ACHN (cell line): ENCODE measurements at regions not wholly inside any gene's neighbourhood (a gene's known extent, or its start where the extent isn't known, plus 50 kb on each side); places are given as distances from the start of the nearest gene placed in this dataset.

Source experiments
- DNase-seq: peaks from one replicate; pipeline ENCODE4 v3.0.0-alpha.2; 2015
- in situ Hi-C: cut with HindIII; loops from 2 replicates; pipeline ENCODE4 v1.10.0; 2017; ENCODE audit warnings: low sequenced_read_pairs, low pct_ligation_motif_present, low pct_unique_long_range_greater_than_20kb

DNA sequence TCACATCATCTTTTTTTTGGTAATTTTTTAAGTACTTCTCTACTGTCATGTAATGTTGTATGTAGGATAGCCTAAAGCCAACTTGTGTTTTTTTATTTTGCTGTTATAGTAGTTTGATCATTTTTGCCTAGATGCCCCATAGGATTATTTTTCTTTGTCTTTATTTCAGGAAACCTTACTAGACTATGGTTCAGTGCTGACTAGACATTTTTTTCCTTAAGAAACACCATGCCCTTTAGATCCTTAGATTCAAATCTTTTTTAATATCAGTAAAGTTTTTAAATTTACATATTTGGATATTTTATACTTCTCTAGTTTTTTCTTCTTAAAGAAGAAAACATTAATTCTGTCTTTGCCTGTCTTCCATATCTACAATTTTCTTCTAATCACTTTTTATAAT, 221.3 kb downstream of the IDS start:
- DNase-seq, result no peak
- in situ Hi-C loops, result no loop called here

DNA sequence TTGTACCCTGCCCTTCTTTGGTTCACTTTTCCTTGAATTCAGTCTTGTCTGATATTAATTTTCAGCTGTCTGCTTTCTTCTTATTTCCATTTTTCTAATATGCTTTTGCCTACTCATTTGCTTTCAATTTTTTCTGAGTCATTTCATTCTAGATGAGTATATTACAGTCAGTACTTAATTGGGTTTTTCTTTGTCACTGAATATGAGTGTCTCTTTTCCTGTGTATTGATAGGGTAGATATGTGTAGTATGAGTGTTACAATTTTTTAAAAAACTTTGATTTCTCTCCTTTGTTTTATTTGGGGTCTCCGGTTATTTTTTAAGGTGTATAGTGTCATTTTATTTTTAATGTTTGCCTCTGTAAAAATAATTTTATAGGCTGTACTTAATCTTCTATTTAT, 222.2 kb downstream of the IDS start:
- no peak for DNase-seq
- in situ Hi-C loops, result no loop called here

DNA sequence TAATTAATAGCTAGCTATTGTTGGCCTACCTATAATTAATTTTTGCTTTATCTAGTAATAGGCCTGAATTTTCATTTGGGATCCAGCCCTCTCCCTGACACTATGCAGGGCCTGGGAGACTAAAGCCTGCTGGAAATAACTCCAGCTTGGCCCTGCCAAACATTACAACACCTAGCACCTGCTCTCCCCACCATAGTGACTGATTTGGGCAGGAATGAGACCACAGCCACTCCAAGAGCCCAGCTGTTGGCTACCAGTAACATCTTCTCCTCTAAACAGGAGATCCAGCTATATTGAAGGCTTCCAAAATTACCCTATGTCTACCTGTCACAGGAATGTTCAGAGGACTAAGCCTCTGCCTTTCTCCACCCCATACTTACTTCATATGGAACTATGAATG, 225.1 kb downstream of the IDS start:
- DNase-seq, result no peak
- in situ Hi-C loops, result no loop called here

DNA sequence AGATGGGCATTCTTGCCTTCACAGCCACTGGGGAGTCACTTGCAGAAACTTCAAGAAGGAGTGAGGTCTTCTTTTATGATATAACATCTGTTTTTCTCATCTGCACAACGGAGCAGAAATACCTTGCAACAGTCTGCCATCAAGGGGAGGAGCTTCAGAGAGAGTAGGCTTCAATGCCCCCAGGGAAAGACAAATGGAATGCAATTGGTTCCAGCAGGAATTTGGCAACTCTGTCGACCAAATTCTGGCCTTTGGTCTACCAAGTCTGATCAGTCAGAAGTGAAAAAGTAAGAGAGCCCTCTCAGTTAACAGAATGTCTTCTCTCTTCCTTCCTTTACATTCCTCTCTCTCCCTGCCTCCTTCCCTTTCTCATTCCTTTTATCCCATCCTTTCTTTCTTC, 229.3 kb downstream of the IDS start:
- in situ Hi-C loops, result no loop called here
- DNase-seq, result no peak

DNA sequence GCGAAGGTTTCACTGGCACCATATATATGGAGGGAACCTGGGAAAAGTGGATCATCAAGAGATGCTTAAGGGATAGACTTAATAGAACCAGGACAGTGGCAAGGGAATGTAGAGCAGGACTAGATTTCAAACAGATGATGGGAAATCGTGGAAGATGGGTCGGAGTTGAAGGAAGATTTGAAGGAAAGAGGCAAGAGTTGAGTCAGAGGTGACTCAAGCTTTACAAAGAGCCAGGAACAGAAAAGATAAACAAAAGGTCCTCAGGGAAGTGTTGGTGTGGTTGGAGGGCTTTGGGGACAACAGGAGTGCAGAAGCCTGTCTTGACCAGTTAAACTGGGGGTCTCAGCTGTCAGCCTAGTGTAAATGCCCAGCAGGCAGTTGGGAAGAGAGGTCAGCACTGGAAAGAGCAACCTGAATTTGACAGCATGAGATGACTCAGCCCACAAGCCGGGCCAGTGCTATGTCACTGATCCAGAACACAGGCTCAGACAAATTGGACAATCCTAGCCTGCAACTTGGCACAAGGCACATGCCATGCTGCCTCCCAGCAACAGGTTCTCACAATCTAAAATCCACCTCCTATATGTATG, 230.5 kb downstream of the IDS start:
- in situ Hi-C loops, result no loop called here
- no peak for DNase-seq

DNA sequence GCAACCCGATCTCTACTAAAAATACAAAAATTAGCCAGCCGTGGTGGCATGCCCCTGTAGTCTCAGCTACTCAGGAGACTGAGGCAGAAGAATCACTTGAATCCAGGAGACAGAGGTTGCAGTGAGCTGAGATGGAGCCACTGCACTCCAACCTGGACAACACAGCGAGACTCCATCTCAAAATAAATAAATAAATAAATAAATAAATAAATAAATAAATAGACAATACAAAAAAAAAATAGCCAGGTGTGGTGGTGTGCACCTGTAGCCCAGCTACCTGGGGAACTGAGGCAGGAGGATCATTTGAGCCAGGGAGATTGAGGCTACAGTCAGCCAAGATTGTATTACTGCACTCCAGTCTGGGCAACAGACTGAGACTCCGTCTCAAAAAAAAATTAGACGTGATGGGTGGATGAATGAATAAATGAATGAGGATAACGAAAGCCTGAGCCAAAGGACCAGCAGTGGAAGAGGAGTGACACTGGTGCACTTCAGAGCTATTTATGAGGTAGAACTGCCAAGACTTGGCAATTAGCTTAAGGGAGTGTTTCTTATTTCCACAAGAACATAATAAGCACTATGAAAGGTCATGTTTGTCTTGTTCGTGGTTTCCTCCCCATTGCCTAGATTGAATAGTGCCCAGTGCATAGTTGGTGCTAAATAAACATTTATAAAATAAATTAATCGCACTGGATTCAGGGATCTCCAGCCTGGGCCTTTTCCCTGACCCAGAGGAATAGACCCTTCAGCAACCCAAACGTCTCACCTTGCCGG, 232.2 kb downstream of the IDS start:
- in situ Hi-C loops, result no loop called here
- DNase-seq, result no peak

DNA sequence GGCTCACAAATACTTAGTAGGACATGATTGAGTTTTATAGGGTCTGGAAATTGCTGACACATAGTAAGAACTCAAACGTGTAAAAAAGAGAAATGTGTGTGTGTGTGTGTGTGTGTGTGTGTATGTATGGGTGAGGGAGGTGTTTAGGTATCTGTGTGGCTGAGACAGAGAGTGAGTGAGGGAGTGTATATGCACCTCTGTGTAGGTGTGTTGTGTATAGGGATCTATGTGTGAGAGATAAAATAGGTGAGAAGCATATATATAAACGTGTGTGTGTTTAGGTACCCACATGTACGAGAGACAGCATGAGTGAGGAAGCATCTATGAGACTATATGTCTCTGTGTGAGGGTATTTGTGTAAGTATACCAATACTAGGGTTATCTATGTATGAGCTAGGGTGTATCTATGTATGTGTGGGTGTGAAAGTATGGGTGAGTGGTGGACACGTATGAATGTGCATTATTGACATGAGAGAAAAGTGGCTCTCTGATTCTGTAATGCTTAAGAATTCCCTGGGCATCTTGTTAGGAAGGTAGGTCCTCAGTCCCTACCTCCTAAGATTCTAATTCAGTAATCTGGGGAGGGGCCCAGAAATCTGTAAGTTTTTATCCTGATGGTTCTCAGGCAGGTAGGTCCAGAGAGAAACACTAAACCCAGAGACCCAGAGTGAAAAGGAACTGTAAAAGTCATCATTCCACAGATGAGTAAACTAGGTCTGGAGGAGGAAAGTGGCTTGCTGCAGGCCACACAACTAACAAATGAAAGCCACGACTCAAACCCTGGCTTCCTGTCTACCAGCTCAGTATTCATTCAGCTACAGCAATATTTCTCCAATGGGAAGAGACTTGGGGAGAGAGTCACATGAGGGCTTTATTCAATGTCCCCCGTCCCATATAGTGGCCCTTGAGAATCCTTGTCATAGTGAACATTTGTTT, 237.0 kb downstream of the IDS start:
- in situ Hi-C loops, result no loop called here
- no peak for DNase-seq

DNA sequence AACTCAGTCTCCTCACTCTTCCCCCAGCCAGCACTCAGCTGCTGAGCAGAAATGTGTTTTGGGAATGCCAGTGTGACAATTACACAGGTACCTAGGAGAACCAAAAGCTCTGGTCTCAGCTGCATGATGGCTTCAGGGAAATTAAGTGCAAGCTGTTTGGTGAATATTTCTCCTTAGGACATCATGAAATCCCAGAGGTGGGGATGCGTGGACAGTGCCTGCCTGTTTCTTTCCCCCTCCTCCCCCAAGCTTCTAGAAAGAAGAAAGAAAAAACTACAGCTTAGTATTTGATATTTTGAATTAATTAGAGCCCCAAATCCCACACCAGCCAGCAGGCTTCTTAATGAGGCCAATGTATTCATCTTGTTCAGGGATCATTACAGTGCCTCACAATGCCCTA, 243.0 kb downstream of the IDS start:
- DNase-seq, result no peak
- in situ Hi-C loops, result no loop called here

DNA sequence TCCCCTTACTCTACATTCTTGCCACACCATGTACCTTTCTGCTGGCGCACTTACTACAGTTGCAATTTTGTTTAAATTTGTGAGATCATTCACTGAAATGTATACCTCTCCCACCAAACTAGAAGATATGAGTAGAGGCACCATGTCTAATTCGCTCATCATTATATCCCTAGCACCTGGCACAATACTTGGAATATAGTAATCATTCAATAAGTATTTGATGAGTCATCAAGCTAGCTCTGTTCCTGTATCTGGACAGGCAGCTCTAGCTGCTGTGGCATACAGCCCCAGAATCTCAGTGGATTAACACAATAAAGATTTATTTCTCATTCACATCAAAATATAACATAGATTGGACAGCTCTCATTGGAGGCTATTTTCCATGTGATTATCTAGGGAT, 245.9 kb downstream of the IDS start:
- in situ Hi-C loops, result no loop called here
- no peak for DNase-seq

DNA sequence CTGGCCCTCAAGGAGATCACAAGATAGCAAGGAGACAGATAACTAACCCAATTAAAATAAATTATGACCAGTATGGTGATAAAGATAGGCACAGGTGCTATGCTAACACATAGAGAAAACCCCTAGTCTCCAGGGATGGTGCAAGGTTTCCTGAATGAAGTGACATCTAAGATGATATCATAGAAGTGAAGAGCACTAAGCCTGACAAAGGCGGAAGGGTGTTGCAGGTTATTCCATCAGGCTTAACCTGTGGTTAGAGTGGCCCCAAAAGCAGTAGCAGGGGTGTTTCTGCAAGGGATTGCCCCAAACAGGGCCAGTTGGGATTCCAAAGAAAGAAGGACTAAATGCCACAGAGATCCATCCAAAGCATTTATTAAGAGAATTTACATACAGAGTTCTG, 249.2 kb downstream of the IDS start:
- in situ Hi-C loops, result no loop called here
- DNase-seq, result no peak

DNA sequence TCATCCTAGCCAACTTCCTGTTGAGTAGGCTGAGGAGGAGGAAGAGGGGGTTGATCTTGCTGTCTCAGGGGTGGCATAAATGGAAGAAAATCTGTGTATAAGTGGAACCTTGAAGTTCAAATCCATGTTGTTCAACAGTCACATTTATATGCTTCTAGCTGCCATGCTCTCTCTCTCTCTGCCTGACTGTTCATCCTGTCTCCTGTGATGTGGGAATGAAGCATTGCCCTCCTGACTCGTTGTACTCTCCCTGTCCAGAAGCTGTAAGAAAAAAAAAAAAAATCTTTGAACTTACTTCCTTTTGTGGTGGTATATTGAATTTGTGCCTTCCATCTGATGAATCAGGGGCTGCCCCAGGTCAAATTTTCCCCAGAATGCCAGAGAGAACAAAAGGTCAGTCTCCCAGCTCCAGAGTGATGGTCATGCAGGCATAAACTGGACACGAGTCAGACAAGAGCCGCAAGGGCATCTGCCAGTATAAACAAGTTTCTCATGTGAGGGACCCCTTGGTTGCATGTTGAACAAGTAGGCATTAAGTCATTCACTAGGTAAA, 257.0 kb downstream of the IDS start:
- in situ Hi-C loops, result no loop called here
- no peak for DNase-seq

DNA sequence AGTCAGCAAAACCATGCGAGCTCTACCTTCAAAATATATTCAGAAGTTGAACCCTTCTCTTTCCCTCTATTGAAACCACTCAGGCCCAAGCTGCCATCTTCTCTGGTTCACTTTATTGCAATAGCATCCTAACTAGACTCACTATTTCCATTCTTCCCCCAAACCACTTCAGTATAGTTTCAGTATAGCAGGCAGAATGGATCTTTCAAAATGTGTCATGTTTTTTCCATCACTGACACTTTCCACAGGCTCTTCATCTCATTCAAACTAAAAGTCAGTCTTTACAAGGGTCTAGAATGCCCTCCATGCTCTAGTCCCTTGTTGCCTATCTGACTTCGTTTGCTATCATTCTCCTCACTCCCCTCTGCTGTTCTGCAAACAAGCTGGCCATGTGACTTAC, 274.4 kb downstream of the IDS start:
- no peak for DNase-seq
- in situ Hi-C loops, result no loop called here

DNA sequence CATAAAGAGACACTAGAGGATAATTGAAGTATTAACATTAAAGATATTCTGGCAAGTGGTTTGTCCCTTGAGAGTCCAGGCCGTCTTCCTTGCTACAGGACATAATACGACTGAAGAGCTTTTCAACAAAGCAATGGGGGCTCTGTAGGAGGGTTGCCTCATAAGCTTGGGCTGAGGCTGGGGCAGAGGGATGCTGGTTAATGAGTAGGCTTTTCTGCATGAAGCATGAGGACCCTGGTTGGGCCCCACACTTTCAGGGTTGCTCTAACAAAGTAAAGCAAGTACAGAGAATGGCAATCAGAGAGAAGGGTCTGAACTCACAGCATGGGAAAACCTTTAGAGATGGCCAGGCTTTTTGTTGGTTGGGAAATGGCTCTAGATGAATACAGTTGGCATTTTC, 281.3 kb downstream of the IDS start:
- in situ Hi-C loops, result no loop called here
- no peak for DNase-seq

DNA sequence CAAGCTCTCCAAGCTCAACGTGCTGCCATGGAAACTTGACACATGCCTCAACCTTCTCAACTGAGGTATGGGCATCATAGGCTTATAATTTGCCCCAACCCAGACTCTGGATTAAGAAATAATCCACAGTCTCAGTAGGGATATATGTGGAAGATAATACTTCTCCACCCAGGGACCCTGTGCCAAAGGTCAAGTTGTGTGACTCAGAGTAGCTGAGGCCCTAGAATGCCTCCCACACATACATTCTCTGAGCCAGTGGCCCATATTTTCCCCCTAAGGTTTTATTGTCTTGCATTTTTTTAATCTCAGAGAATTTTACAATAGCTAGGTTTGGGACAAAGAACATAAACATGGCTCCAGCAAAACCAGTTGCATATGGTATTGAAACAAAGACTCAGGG, 283.1 kb downstream of the IDS start:
- no peak for DNase-seq
- in situ Hi-C loops, result no loop called here

DNA sequence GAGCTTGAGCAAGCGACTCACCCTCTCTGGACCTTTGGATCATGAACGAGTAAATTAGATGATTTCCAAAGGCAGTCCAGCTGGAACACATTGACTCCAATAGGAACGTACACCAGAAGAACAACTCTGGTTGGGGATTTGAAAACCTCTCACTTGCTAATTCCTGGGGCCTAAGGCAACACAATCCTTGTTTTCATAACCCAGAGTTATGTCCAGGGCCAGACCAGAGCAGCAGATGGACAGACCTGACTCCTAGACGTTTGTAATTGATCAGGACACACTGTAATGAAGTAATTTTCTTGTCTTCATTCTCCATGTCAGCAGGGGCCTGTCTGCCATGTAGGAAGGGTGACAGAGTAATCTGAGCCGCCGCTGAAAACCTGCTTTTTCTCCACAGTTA, 283.9 kb downstream of the IDS start:
- in situ Hi-C loops, result no loop called here
- no peak for DNase-seq

DNA sequence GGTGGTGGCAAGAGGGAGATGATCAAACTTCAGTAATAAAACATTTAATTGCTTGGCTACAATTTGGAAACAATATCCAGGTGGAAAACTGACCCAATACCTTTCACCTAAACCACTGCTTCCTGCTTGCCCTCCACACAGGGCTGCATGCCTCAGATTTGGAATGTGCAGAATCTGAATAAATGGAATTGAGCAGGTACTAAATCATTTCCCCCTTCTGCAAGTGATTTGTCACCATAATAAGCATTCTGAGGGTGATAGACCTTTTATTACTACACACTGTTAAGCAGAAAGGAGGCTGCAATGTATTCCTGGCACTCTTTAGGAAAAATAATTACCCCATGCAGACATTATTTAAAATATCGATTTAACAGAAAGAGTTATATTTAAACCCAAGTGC, 291.8 kb downstream of the IDS start:
- in situ Hi-C loops, result no loop called here
- DNase-seq, result no peak

DNA sequence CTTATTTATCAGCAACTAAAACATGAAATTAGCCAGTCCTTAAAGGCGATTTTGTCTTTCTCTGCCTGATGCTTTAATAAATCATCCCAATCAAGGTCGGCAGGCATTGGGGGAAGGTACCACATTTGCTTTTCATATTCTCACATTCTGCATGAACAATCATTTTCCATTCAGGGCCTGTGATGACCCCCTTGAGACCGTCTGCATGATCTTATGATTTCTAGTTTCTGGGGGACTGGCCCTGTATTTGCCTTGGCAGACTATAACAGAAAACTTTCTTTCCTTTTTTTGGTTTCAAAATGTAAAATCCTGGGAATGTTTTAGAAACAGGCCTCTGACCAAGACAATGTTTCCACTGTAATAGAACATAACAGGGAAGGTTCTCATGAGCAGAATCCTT, 296.8 kb downstream of the IDS start:
- in situ Hi-C loops, result no loop called here

DNA sequence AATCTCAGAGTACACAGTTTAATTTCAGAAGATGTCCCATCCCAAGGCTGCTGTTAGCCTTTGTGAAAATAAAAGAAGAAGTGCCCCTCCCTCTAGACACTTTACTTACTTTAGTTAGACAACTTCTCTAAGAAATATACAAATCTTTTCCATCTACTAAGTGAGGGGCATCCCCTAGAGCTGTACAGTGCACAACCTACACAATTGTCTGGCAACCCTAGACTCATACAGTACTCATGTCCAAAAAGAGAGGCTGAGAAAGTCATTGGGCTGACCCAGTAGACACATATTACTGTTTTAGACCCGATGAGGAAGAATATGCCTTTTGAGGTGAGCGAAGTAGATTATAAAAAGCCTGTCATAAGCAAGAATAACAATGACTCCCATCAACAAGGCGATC, 297.6 kb downstream of the IDS start:
- in situ Hi-C loops, result no loop called here
- no peak for DNase-seq

More for the DNA sequence above, 296.8 kb downstream of the IDS start:
- no peak for DNase-seq

DNA sequence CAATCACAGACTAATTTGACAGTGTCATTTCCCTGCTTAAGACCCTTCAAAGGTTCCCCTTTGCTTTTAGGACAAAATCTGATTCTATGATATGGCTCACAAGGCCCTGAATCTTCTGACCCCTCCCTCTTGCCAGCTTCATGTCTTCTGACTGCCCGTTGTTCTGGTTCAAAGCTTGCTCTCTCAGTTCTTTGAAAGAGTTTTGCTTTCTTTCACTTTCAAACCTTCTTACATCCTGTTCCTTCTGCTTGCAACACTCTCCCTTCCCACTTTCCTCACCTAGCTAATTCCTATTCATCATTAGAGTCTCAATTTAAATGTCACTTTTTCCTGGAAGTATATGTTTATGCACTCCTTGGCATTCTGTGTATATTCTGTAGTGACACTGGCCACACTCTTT, 299.2 kb downstream of the IDS start:
- in situ Hi-C loops, result no loop called here
- no peak for DNase-seq
